Upper lobe of left lung (tissue), 6 donors: ENCODE measurements at regions not wholly inside any gene's neighbourhood (a gene's known extent, or its start where the extent isn't known, plus 50 kb on each side); places are given as distances from the start of the nearest gene placed in this dataset.

ENCODE experiments used
- ATAC-seq, 2 donors: fragments of 200-7000 bp; cut with Tn5 transposase; one replicate each; pipeline ENCODE4 v1.9.1; 2022; ENCODE audit warnings: mild to moderate bottlenecking in 2 of 2, moderate library complexity in 2 of 2; ENCODE audit not compliant: low FRiP score in 2 of 2
- DNase-seq, 2 donors: peaks; one replicate each; pipeline ENCODE4 v3.0.0-alpha.2; 2019 to 2020
- H3K27ac ChIP-seq, 4 donors: fragments of 200-600 bp; sonication (generic); one replicate each; pipeline ENCODE4 v1.5.1; 2016 to 2019
- H3K27me3 ChIP-seq, 4 donors: fragments of 200-600 bp; sonication (generic); one replicate each; pipeline ENCODE4 v1.5.1; 2017 to 2019
- H3K36me3 ChIP-seq, 4 donors: fragments of 200-600 bp; sonication (generic); one replicate each; pipeline ENCODE4 v1.5.1; 2016 to 2019
- H3K4me1 ChIP-seq, 4 donors: fragments of 200-600 bp; sonication (generic); one replicate each; pipeline ENCODE4 v1.5.1; 2018 to 2019
- H3K4me3 ChIP-seq, 4 donors: fragments of 200-600 bp; sonication (generic); one replicate each; pipeline ENCODE4 v1.5.1; 2017 to 2019; ENCODE audit warnings: mild to moderate bottlenecking in 2 of 4, moderate library complexity in 1 of 4
- H3K9me3 ChIP-seq, 4 donors: fragments of 200-600 bp; sonication (generic); one replicate each; pipeline ENCODE4 v1.5.1; 2018 to 2019
- EP300 ChIP-seq, 4 donors: sonication (generic); formaldehyde crosslinking; IDR thresholded peaks; one replicate each; pipeline ENCODE4 v1.5.1; 2017; ENCODE audit warnings: antibody characterized with exemption in 4 of 4, control low read depth in 2 of 4
- POLR2A ChIP-seq, 4 donors: fragments of 450-650 bp; IDR thresholded peaks; one replicate each; pipeline ENCODE4 v1.5.1; 2016 to 2017; ENCODE audit warnings: antibody characterized with exemption in 4 of 4, mild to moderate bottlenecking in 2 of 4
- POLR2AphosphoS5 ChIP-seq, 2 donors: sonication (generic); formaldehyde crosslinking; IDR thresholded peaks; one replicate each; pipeline ENCODE4 v1.5.1; 2017; ENCODE audit warnings: antibody characterized with exemption in 2 of 2
- WGBS, 2 donors: methylation state at CpG; one replicate each; pipeline ENCODE4 v1.1.5; 2017 to 2018; 5-methylcytosine and 5-hydroxymethylcytosine counted together
- TF ChIP-seq, protein P1 (sequence below), 6 experiments: fragments of 450-650 bp in 4 of 6; fragments of 200-600 bp in 2 of 6; sonication (generic) in 2 of 6; IDR thresholded peaks; one replicate each; pipeline ENCODE4 v1.5.1; 2016 to 2019; ENCODE audit warnings: antibody characterized with exemption in 6 of 6
- donor health status: DM: no; HTN: no; CAD: no; lungs with moderate emphysema.
- donor health status: DM: no; HTN: yes; CAD: no; lungs with severe emphysema.

DNA sequence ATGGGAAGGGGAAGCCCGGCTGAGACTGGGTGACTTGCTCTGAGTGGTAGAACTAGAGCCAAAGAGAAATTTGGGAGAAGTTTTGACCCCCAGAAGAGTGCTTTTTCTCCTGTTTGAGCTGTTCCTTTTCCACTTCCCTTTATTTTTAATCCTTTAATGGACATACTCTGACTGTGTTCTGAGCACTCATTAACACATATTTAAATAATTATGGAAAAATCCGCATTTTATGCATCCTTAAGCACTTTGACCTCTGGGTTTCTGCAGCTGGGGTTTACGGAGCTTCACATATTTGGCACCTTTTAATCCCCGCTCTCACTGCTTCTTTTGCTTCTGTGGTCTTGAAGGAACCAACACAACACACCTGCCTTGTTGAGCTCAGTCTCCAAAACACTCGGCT is 114.7 kb downstream of the FOXL1 start:
- Histone ChIP-seq H3K9me3 (no peaks in the 10 kb centered on the region), H3K27me3 (no peaks in the 10 kb centered on the region), H3K36me3 (no peaks in the 10 kb centered on the region), H3K4me3 (no peak overlapping the region), H3K27ac (no peak overlapping the region), H3K4me1 (no peaks in the 10 kb centered on the region)
- DNase-seq (no peak), ATAC-seq (no peak)
- no peak for TF ChIP-seq POLR2AphosphoS5 (IDR thresholded peaks at IDR 0.05)
- TF ChIP-seq, protein P1, sequence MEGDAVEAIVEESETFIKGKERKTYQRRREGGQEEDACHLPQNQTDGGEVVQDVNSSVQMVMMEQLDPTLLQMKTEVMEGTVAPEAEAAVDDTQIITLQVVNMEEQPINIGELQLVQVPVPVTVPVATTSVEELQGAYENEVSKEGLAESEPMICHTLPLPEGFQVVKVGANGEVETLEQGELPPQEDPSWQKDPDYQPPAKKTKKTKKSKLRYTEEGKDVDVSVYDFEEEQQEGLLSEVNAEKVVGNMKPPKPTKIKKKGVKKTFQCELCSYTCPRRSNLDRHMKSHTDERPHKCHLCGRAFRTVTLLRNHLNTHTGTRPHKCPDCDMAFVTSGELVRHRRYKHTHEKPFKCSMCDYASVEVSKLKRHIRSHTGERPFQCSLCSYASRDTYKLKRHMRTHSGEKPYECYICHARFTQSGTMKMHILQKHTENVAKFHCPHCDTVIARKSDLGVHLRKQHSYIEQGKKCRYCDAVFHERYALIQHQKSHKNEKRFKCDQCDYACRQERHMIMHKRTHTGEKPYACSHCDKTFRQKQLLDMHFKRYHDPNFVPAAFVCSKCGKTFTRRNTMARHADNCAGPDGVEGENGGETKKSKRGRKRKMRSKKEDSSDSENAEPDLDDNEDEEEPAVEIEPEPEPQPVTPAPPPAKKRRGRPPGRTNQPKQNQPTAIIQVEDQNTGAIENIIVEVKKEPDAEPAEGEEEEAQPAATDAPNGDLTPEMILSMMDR (IDR thresholded peaks at IDR 0.05): no peak
- TF ChIP-seq EP300 (IDR thresholded peaks at IDR 0.05): no peak
- TF ChIP-seq POLR2A (IDR thresholded peaks at IDR 0.05): no peak
- 56 to 58% methylated on average over 5 of the region's 5 CpGs for WGBS, 2 donors

DNA sequence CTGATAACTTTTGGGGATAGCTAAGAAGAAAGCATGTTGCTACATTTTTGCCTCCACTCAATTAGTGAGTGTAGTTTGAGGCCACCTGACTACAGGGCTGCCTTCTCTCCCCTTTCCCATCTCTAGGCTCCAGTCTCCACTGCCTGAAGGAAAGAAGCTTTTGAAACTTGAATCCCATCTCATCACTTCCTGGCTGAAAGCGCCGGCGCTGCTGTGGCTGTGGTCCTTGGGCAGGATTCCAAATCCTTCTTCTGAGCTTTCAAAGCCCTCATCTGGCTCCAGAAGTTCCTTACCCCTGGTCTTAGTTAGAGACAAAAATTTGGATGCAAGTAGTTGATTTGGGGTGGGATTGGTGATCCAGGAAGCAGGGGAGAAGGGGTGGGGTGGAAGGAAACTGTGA is 119.4 kb downstream of the FOXL1 start:
- H3K27ac ChIP-seq: no peak overlapping the region
- no peaks in the 10 kb centered on the region for H3K27me3 ChIP-seq
- no peaks in the 10 kb centered on the region for H3K36me3 ChIP-seq
- ATAC-seq: no peak
- TF ChIP-seq POLR2AphosphoS5 (IDR thresholded peaks at IDR 0.05): no peak
- TF ChIP-seq, protein P1 (IDR thresholded peaks at IDR 0.05): no peak
- no peak for TF ChIP-seq EP300 (IDR thresholded peaks at IDR 0.05)
- TF ChIP-seq POLR2A (IDR thresholded peaks at IDR 0.05): no peak
- no peak overlapping the region for H3K4me3 ChIP-seq
- H3K4me1 ChIP-seq: no peaks in the 10 kb centered on the region
- H3K9me3 ChIP-seq: no peaks in the 10 kb centered on the region
- 9 to 32% methylated on average over 3 of the region's 3 CpGs for WGBS, 2 donors
- no peak for DNase-seq

DNA sequence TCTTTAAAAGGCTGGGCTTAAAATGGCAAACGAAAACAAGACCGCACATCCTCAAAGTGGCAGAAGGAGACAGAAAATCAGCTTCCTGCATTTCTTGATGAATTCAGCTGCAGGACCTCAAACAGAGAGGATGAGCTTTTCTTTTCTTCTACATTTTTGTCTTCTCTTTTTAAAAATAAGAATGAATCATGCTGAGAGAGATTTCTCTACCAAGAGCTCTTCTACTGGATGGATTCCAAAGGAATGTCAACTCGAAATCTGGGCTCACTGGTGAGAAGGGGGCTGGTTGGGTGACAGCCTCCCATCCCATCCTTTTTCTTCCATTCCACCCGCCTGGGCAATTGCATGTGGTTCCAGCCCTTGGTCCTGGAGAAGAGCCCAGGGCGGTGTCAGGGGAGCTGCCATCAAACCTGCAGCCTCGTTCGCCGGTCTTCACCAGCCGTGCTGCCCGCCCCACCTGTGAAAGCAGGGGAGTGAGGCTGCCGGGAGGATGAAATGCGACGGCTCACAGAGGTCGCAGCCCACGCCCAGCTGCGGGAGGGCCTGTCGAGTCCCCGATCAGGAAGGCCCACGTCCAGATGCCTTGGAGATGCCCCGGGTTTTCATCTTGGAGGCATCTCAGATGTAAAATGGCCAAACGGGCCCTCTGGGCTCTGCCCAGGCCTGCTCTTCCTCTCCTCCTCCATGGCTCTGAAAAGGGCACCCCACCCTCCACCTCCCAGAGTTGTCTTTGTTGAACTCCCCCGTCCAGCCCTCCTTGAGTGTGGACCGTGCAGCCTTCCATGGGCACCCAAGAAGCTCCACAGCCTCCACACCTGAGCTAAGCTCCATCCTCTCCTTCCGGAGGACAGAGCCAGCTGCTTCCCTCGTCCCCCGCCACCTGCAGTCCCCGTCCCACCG is 121.9 kb downstream of the FOXL1 start:
- no peak overlapping the region for H3K27ac ChIP-seq
- WGBS, 2 donors: 82% methylated on average over 28 of the region's 28 CpGs
- no peak overlapping the region for H3K4me3 ChIP-seq
- H3K4me1 ChIP-seq: no peaks in the 10 kb centered on the region
- peak in 1 of 2 donors; percentile 8 for DNase-seq
- no peaks in the 10 kb centered on the region for H3K36me3 ChIP-seq
- TF ChIP-seq POLR2AphosphoS5 (IDR thresholded peaks at IDR 0.05): no peak
- TF ChIP-seq EP300 (IDR thresholded peaks at IDR 0.05): no peak
- no peak for TF ChIP-seq POLR2A (IDR thresholded peaks at IDR 0.05)
- TF ChIP-seq, protein P1 (IDR thresholded peaks at IDR 0.05): no peak
- no peaks in the 10 kb centered on the region for H3K9me3 ChIP-seq
- peak in 1 of 2 donors; percentile 35 for ATAC-seq
- no peaks in the 10 kb centered on the region for H3K27me3 ChIP-seq

DNA sequence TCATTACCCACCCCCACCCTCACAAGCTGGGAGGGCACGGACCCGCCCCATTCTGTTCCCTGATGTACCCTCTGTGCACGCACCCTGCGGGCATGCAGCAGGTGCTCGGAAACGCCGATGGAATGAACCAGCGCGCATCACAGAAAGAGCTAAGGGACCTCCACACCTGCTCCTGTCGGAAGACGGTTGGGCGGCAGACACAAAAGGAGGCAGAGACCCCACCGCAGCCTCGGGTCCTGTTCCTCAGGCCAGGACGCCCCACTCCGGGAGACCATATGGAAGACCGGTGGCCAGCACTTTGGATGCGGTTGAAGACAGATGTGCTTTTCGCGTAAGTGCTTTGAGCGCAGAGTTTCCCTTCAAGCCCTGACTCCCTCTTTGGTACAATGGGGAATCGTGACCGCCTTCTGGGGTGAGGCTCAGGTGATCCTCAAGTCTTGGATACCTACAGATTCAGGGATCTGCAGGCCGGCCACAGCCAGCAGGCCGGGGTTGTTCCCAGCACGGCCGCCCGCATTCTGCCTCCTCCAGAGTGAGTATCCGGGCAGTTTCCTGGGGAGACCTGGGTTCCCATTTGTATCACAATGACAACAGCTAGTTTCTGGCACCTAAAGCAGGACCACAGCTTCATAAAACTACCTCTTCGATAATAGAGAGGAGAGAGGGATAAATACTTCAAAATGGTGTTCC is 123.1 kb downstream of the FOXL1 start:
- TF ChIP-seq, protein P1 (IDR thresholded peaks at IDR 0.05): no peak
- TF ChIP-seq POLR2AphosphoS5 (IDR thresholded peaks at IDR 0.05) (no peak), EP300 (IDR thresholded peaks at IDR 0.05) (no peak), POLR2A (IDR thresholded peaks at IDR 0.05) (no peak)
- Histone ChIP-seq H3K4me1 (no peaks in the 10 kb centered on the region), H3K27me3 (no peaks in the 10 kb centered on the region), H3K36me3 (no peaks in the 10 kb centered on the region), H3K4me3 (no peak overlapping the region), H3K9me3 (no peaks in the 10 kb centered on the region), H3K27ac (no peak overlapping the region)
- DNase-seq (no peak), ATAC-seq (peak in 1 of 2 donors; percentile 5)
- WGBS, 2 donors: 92 to 95% methylated on average over 29 to 30 of the region's 30 CpGs
